ENCODE measurements at regions not wholly inside any gene's neighbourhood (a gene's known extent, or its start where the extent isn't known, plus 50 kb on each side); places are given as distances from the start of the nearest gene placed in this dataset.

- H3K4me3 ChIP-seq (ENCODE audit: low read depth, low read length) = no peak overlapping the region
- TF ChIP-seq CTCF (IDR thresholded peaks at IDR 0.05; ENCODE audit: low read depth, low read length) = no peak
- H3K9me3 ChIP-seq (ENCODE audit: severe bottlenecking) = no peaks in the 10 kb centered on the region
These were observed 170.2 kb upstream of the PAPPA start for GRCh38 chr9:115983366-115983765.

DNA sequence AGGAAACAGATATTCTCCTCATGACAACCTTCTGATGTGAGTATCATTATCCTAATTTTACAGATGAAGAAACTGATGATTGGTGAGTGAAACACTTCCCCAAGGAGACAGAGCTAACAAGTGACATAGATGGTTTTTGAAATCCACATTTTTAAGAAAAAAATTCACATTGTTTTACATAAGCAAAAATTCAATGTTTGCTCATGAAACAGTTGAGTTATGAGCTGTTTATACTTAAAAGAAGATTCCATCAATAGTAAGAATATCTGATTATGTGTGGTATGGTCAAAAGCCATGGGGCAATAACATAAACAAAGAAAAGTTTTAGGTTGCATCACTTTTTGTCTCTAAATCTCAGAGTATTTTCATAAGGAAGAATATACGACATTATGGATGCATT, 167.9 kb upstream of the PAPPA start:
- Histone ChIP-seq H3K36me3 (no peaks in the 10 kb centered on the region), H3K4me3 (ENCODE audit: low read depth, low read length) (no peak overlapping the region), H3K9me3 (ENCODE audit: severe bottlenecking) (no peaks in the 10 kb centered on the region), H3K27me3 (ENCODE audit: insufficient read depth, low read depth, severe bottlenecking) (no peaks in the 10 kb centered on the region), H3K27ac (no peak overlapping the region)
- no peak for TF ChIP-seq CTCF (IDR thresholded peaks at IDR 0.05; ENCODE audit: low read depth, low read length)
- DNase-seq = no peak

More at GRCh38 chr9:115983366-115983765, 170.2 kb upstream of the PAPPA start:
- H3K27ac ChIP-seq = no peak overlapping the region
- no peaks in the 10 kb centered on the region for H3K27me3 ChIP-seq (ENCODE audit: insufficient read depth, low read depth, severe bottlenecking)
- no peaks in the 10 kb centered on the region for H3K36me3 ChIP-seq
- no peak for DNase-seq

DNA sequence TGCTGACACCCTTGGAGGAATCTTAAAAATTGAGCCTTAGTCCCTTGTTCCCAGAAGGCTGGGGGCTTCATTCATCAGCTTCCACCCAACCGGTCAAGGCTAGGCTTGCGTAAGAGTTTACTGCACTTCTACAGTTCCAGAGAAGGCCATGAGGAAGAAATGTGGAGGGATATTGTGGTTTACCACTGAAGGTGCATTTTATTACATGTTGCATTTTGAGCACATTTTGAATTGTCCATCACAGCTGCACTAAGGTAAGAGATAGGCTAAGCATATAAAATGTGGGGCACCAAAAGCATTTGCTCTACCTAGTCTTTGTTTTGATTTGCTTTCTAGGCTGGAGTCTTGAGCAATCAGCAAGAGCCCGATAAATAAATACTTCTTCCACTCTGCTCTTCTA, 167.1 kb upstream of the PAPPA start:
- Histone ChIP-seq H3K27ac (no peak overlapping the region), H3K4me3 (ENCODE audit: low read depth, low read length) (no peak overlapping the region), H3K27me3 (ENCODE audit: insufficient read depth, low read depth, severe bottlenecking) (no peaks in the 10 kb centered on the region), H3K36me3 (no peaks in the 10 kb centered on the region), H3K9me3 (ENCODE audit: severe bottlenecking) (no peaks in the 10 kb centered on the region)
- no peak for TF ChIP-seq CTCF (IDR thresholded peaks at IDR 0.05; ENCODE audit: low read depth, low read length)
- DNase-seq = no peak

GRCh38 chr9:115988701-115989100, 164.9 kb upstream of the PAPPA start:
- no peaks in the 10 kb centered on the region for H3K9me3 ChIP-seq (ENCODE audit: severe bottlenecking)
- DNase-seq = no peak
- no peak for TF ChIP-seq CTCF (IDR thresholded peaks at IDR 0.05; ENCODE audit: low read depth, low read length)
- H3K4me3 ChIP-seq (ENCODE audit: low read depth, low read length) = no peak overlapping the region
- no peak overlapping the region for H3K27ac ChIP-seq
- no peaks in the 10 kb centered on the region for H3K36me3 ChIP-seq
- H3K27me3 ChIP-seq (ENCODE audit: insufficient read depth, low read depth, severe bottlenecking) = no peaks in the 10 kb centered on the region

- Histone ChIP-seq H3K4me3 (ENCODE audit: low read depth, low read length) (no peak overlapping the region), H3K27ac (no peak overlapping the region), H3K36me3 (no peaks in the 10 kb centered on the region), H3K9me3 (ENCODE audit: severe bottlenecking) (no peaks in the 10 kb centered on the region), H3K27me3 (ENCODE audit: insufficient read depth, low read depth, severe bottlenecking) (no peaks in the 10 kb centered on the region)
- no peak for DNase-seq
- TF ChIP-seq CTCF (IDR thresholded peaks at IDR 0.05; ENCODE audit: low read depth, low read length) = no peak
These were observed 163.8 kb upstream of the PAPPA start for GRCh38 chr9:115989831-115990230.

- Histone ChIP-seq H3K27ac (no peak overlapping the region), H3K36me3 (no peaks in the 10 kb centered on the region), H3K4me3 (ENCODE audit: low read depth, low read length) (no peak overlapping the region), H3K9me3 (ENCODE audit: severe bottlenecking) (no peaks in the 10 kb centered on the region), H3K27me3 (ENCODE audit: insufficient read depth, low read depth, severe bottlenecking) (no peaks in the 10 kb centered on the region)
- TF ChIP-seq CTCF (IDR thresholded peaks at IDR 0.05; ENCODE audit: low read depth, low read length) = no peak
- no peak for DNase-seq
These were observed 160.8 kb upstream of the PAPPA start for GRCh38 chr9:115992834-115993233.

Measured in WERI-Rb-1 (cell line).